HepG2 (cell line): ENCODE measurements at regions not wholly inside any gene's neighbourhood (a gene's known extent, or its start where the extent isn't known, plus 50 kb on each side); places are given as distances from the start of the nearest gene placed in this dataset.

Experiments
- ATF2 ChIP-seq: sonication (generic); formaldehyde crosslinking; IDR thresholded peaks from 2 replicates; pipeline ENCODE4 v1.4.0; 2020; ENCODE audit warnings: missing genetic modification reagents
- CREM ChIP-seq, 2 experiments: sonication (generic) in 1 of 2; formaldehyde crosslinking in 1 of 2; IDR thresholded peaks; 2 replicates each; pipeline versions ENCODE4 v1.4.0 to v1.6.1; 2016 to 2020; ENCODE audit warnings: antibody characterized with exemption in 1 of 2, mild to moderate bottlenecking in 1 of 2, missing genetic modification reagents in 1 of 2
- EP300 ChIP-seq, 3 experiments: sonication (generic) in 1 of 3; formaldehyde crosslinking in 1 of 3; IDR thresholded peaks; 2 replicates each; pipeline versions ENCODE4 v1.5.1 to v1.6.1; 2011 to 2020; ENCODE audit warnings: low read depth in 2 of 3, low read length in 2 of 3, borderline replicate concordance in 1 of 3, improper control_type of control experiment in 1 of 3, mild to moderate bottlenecking in 1 of 3, missing genetic modification reagents in 1 of 3, moderate library complexity in 1 of 3
- FOXK1 ChIP-seq: sonication (generic); formaldehyde crosslinking; IDR thresholded peaks from 2 replicates; pipeline ENCODE4 v1.4.0; 2020; ENCODE audit warnings: low read depth, missing genetic modification reagents, borderline replicate concordance
- FOXP1 ChIP-seq, 2 experiments: fragments of 450-650 bp in 1 of 2; IDR thresholded peaks; 2 replicates each; pipeline ENCODE4 v1.6.1; 2017 to 2018; ENCODE audit warnings: antibody characterized with exemption in 1 of 2
- KDM1A ChIP-seq: IDR thresholded peaks from 2 replicates; pipeline ENCODE4 v1.6.1; 2016; ENCODE audit warnings: missing compliant biosample characterization
- MTF1 ChIP-seq: sonication (generic); formaldehyde crosslinking; IDR thresholded peaks from 2 replicates; pipeline ENCODE4 v1.5.0; 2020; ENCODE audit warnings: missing genetic modification reagents
- RARG ChIP-seq: sonication (generic); formaldehyde crosslinking; IDR thresholded peaks from 2 replicates; pipeline ENCODE4 v1.4.0; 2020; ENCODE audit warnings: low read depth, mild to moderate bottlenecking, missing genetic modification reagents
- SMC3 ChIP-seq: IDR thresholded peaks from 2 replicates; pipeline ENCODE4 v1.6.1; 2011; ENCODE audit warnings: low read length, improper control_type of control experiment
- SOX6 ChIP-seq, 2 experiments: fragments of 450-650 bp in 1 of 2; sonication (generic) in 1 of 2; formaldehyde crosslinking in 1 of 2; IDR thresholded peaks; 2 replicates each; pipeline versions ENCODE4 v1.4.0 to v1.6.1; 2017 to 2020; ENCODE audit warnings: antibody characterized with exemption in 1 of 2, mild to moderate bottlenecking in 1 of 2, missing genetic modification reagents in 1 of 2
- TBX2 ChIP-seq: sonication (generic); formaldehyde crosslinking; IDR thresholded peaks from 2 replicates; pipeline ENCODE4 v1.5.0; 2020; ENCODE audit warnings: missing genetic modification reagents, mild to moderate bottlenecking, borderline replicate concordance
- TRAFD1 ChIP-seq: sonication (generic); formaldehyde crosslinking; IDR thresholded peaks from 2 replicates; pipeline ENCODE4 v1.5.1; 2020; ENCODE audit warnings: missing genetic modification reagents, mild to moderate bottlenecking, borderline replicate concordance
- ZBTB2 ChIP-seq: sonication (generic); formaldehyde crosslinking; IDR thresholded peaks from 2 replicates; pipeline ENCODE4 v1.8.0; 2022; ENCODE audit warnings: low read depth, missing genetic modification reagents
- ZNF280B ChIP-seq: sonication (generic); formaldehyde crosslinking; IDR thresholded peaks from 2 replicates; pipeline ENCODE4 v1.5.0; 2020; ENCODE audit warnings: missing genetic modification reagents, mild to moderate bottlenecking, borderline replicate concordance

- TF ChIP-seq MTF1 (CRISPR knock-in tag): no peak
- no peak for TF ChIP-seq SMC3
- no peak for TF ChIP-seq FOXP1 (IDR thresholded peaks at IDR 0.05)
- TF ChIP-seq FOXP1 (CRISPR knock-in tag; IDR thresholded peaks at IDR 0.05): no peak
- no peak for TF ChIP-seq TRAFD1
- no peak for TF ChIP-seq ZBTB2
- no peak for TF ChIP-seq FOXK1 (CRISPR knock-in tag)
- TF ChIP-seq CREM (IDR thresholded peaks at IDR 0.05): no peak
- no peak for TF ChIP-seq CREM (CRISPR knock-in tag; IDR thresholded peaks at IDR 0.05)
- TF ChIP-seq SOX6 (IDR thresholded peaks at IDR 0.05): no peak
- no peak for TF ChIP-seq SOX6 (CRISPR knock-in tag; IDR thresholded peaks at IDR 0.05)
- no peak for TF ChIP-seq ZNF280B (CRISPR knock-in tag)
- no peak for TF ChIP-seq RARG (CRISPR knock-in tag)
- no peak for TF ChIP-seq TBX2 (CRISPR knock-in tag)
- no peak for TF ChIP-seq EP300 (IDR thresholded peaks at IDR 0.05; ENCODE audit: low read depth in 2 of 2, low read length in 2 of 2)
- no peak for TF ChIP-seq EP300 (CRISPR knock-in tag; IDR thresholded peaks at IDR 0.05; ENCODE audit: borderline replicate concordance)
- no peak for TF ChIP-seq ATF2 (CRISPR knock-in tag)
- no peak for TF ChIP-seq KDM1A (CRISPR knock-in tag)
These were observed 658.3 kb upstream of the RORB start for GRCh38 chr9:73838871-73839270.
